H1 (cell line): ENCODE measurements at regions not wholly inside any gene's neighbourhood (a gene's known extent, or its start where the extent isn't known, plus 50 kb on each side); places are given as distances from the start of the nearest gene placed in this dataset.

ENCODE experiments used
- CTCF ChIA-PET: fragments of 300-600 bp; sonication (Branson Sonifier 250); formaldehyde crosslinking; loops from one replicate; lab custom pipeline; 2021; ENCODE audit not compliant: partially characterized antibody; lab: Charles Lee
- POLR2A ChIA-PET: fragments of 300-600 bp; sonication (Branson Sonifier 250); formaldehyde crosslinking; loops from one replicate; lab custom pipeline; 2021; ENCODE audit warnings: inconsistent platforms; ENCODE audit not compliant: partially characterized antibody; lab: Charles Lee
- DNase-seq, 2 experiments: peaks; one replicate each; pipeline versions ENCODE4 v3.0.0 to v3.0.0-alpha.2; 2010 to 2022; ENCODE audit warnings: low spot score in 2 of 2, low read depth in 1 of 2, mixed read lengths in 1 of 2
- FAIRE-seq: peaks from 2 replicates; lab custom pipeline; 2011; peaks lifted over from hg19 to GRCh38; lab: Jason Lieb, UNC
- H2AFZ ChIP-seq: 2 replicates; pipeline ENCODE4 v1.8.1; 2012; ENCODE audit warnings: low read length, inconsistent platforms
- H2AK5ac ChIP-seq: 2 replicates; pipeline ENCODE4 v1.6.1; 2013; ENCODE audit warnings: low read depth, low read length
- H2BK120ac ChIP-seq: replicated peaks from 2 replicates; pipeline ENCODE3; 2013; ENCODE audit warnings: low read depth, low read length, inconsistent platforms
- H2BK12ac ChIP-seq: 2 replicates; pipeline ENCODE4 v1.6.1; 2013; ENCODE audit warnings: low read depth, low read length
- H2BK15ac ChIP-seq: 2 replicates; pipeline ENCODE4 v1.6.1; 2013; ENCODE audit warnings: low read length
- H2BK20ac ChIP-seq: 2 replicates; pipeline ENCODE4 v1.6.1; 2013; ENCODE audit warnings: low read length
- H2BK5ac ChIP-seq: 2 replicates; pipeline ENCODE4 v1.6.1; 2013; ENCODE audit warnings: low read depth, low read length
- H3K14ac ChIP-seq: 2 replicates; pipeline ENCODE4 v1.6.1; 2013; ENCODE audit warnings: inconsistent platforms; ENCODE audit not compliant: insufficient read length
- H3K18ac ChIP-seq: 2 replicates; pipeline ENCODE4 v1.6.1; 2013; ENCODE audit warnings: low read length; ENCODE audit errors: extremely low read depth
- H3K23ac ChIP-seq: 2 replicates; pipeline ENCODE4 v1.6.1; 2013; ENCODE audit warnings: inconsistent platforms; ENCODE audit not compliant: insufficient read length
- H3K23me2 ChIP-seq: 2 replicates; pipeline ENCODE4 v1.6.1; 2013; ENCODE audit warnings: low read depth, low read length
- H3K27ac ChIP-seq: 2 replicates; pipeline ENCODE4 v1.6.1; 2011; ENCODE audit warnings: low read depth, low read length, inconsistent platforms
- H3K27me3 ChIP-seq, 4 experiments: replicated peaks in 1 of 4; 1 replicate in 1 of 4; 2 replicates in 3 of 4; pipeline versions ENCODE4 v1.6.1 to v1.8.1; 2011 to 2013; ENCODE audit warnings: low read length in 3 of 4, mild to moderate bottlenecking in 3 of 4, inconsistent platforms in 2 of 4, mixed read lengths in 2 of 4, moderate library complexity in 1 of 4; ENCODE audit not compliant: control insufficient read depth in 3 of 4, insufficient read depth in 3 of 4; ENCODE audit errors: extremely low read depth in 1 of 4
- H3K36me3 ChIP-seq, 4 experiments: 2 replicates each; pipeline versions ENCODE4 v1.6.1 to v1.8.1; 2011 to 2013; ENCODE audit warnings: mild to moderate bottlenecking in 4 of 4, low read length in 3 of 4, moderate library complexity in 2 of 4, control low read depth in 1 of 4, inconsistent platforms in 1 of 4; ENCODE audit not compliant: insufficient read depth in 4 of 4, control insufficient read depth in 2 of 4
- H3K4ac ChIP-seq: replicated peaks from 2 replicates; pipeline ENCODE3; 2013; ENCODE audit warnings: low read length, low read depth, mixed read lengths, inconsistent platforms; ENCODE audit not compliant: insufficient read length
- H3K4me1 ChIP-seq, 4 experiments: replicated peaks in 1 of 4; 1 replicate in 1 of 4; 2 replicates in 3 of 4; pipeline versions ENCODE4 v1.6.1 to v1.8.1; 2011 to 2013; ENCODE audit warnings: low read length in 3 of 4, inconsistent platforms in 2 of 4, mixed read lengths in 1 of 4; ENCODE audit not compliant: insufficient read depth in 4 of 4, control insufficient read depth in 3 of 4
- H3K4me2 ChIP-seq, 2 experiments: 2 replicates each; pipeline versions ENCODE4 v1.6.1 to v1.8.1; 2011 to 2013; ENCODE audit warnings: low read depth in 2 of 2, low read length in 2 of 2, control low read depth in 1 of 2, inconsistent platforms in 1 of 2, mild to moderate bottlenecking in 1 of 2; ENCODE audit not compliant: insufficient read depth in 1 of 2
- H3K4me3 ChIP-seq, 4 experiments: fragments of 200-600, 300-600 bp in 1 of 4; sonication (generic), shearing (Covaris generic), sonication (Bioruptor Twin) in 1 of 4; 2 replicates each; pipeline versions ENCODE4 v1.5.1 to v1.8.1; 2011 to 2016; ENCODE audit warnings: low read length in 4 of 4, low read depth in 3 of 4, control low read depth in 2 of 4, inconsistent platforms in 2 of 4, mild to moderate bottlenecking in 2 of 4, mixed read lengths in 1 of 4, moderate library complexity in 1 of 4; ENCODE audit not compliant: insufficient read depth in 2 of 4; ENCODE audit errors: extremely low read depth in 1 of 4
- H3K56ac ChIP-seq: replicated peaks from 2 replicates; pipeline ENCODE3; 2013; ENCODE audit warnings: low read depth, mild to moderate bottlenecking, mixed read lengths, low read length, inconsistent platforms; ENCODE audit not compliant: insufficient read length
- H3K79me1 ChIP-seq: 2 replicates; pipeline ENCODE4 v1.6.1; 2013; ENCODE audit warnings: low read depth, low read length, control low read depth
- H3K79me2 ChIP-seq, 2 experiments: 2 replicates each; pipeline versions ENCODE4 v1.6.1 to v1.8.1; 2012 to 2013; ENCODE audit warnings: low read length in 2 of 2, mild to moderate bottlenecking in 2 of 2, inconsistent platforms in 1 of 2; ENCODE audit not compliant: insufficient read depth in 2 of 2, control insufficient read depth in 1 of 2
- H3K9ac ChIP-seq, 4 experiments: replicated peaks in 1 of 4; 1 replicate in 1 of 4; 2 replicates in 3 of 4; pipeline versions ENCODE4 v1.6.1 to v1.8.1; 2011 to 2013; ENCODE audit warnings: low read depth in 3 of 4, low read length in 3 of 4, control low read depth in 2 of 4, mild to moderate bottlenecking in 2 of 4, moderate library complexity in 2 of 4, inconsistent platforms in 1 of 4; ENCODE audit errors: extremely low read depth in 1 of 4
- H3K9me3 ChIP-seq, 2 experiments: 2 replicates each; pipeline versions ENCODE4 v1.6.1 to v1.8.1; 2012 to 2013; ENCODE audit warnings: mild to moderate bottlenecking in 2 of 2, moderate library complexity in 2 of 2, control low read depth in 1 of 2, inconsistent platforms in 1 of 2, low read depth in 1 of 2, low read length in 1 of 2, mixed read lengths in 1 of 2; ENCODE audit not compliant: insufficient read depth in 2 of 2
- H4K20me1 ChIP-seq, 2 experiments: replicated peaks in 1 of 2; 2 replicates each; pipeline versions ENCODE3 to v1.8.1; 2011 to 2013; ENCODE audit warnings: inconsistent platforms in 2 of 2, low read length in 2 of 2, mild to moderate bottlenecking in 1 of 2; ENCODE audit not compliant: insufficient read depth in 2 of 2, control insufficient read depth in 1 of 2
- H4K5ac ChIP-seq: 2 replicates; pipeline ENCODE4 v1.6.1; 2013; ENCODE audit warnings: low read length, low read depth, mixed read lengths, inconsistent platforms; ENCODE audit not compliant: insufficient read length
- H4K8ac ChIP-seq: 2 replicates; pipeline ENCODE4 v1.8.0; 2013; ENCODE audit warnings: mild to moderate bottlenecking, moderate library complexity, low read length, inconsistent platforms; ENCODE audit not compliant: insufficient read depth; ENCODE audit errors: extremely low read depth
- H4K91ac ChIP-seq: replicated peaks from 2 replicates; pipeline ENCODE3; 2013; ENCODE audit warnings: low read length, mixed read lengths, inconsistent platforms; ENCODE audit not compliant: insufficient read length
- MAFK ChIP-seq: IDR thresholded peaks from 2 replicates; pipeline ENCODE4 v1.6.1; 2012; ENCODE audit warnings: low read depth, mild to moderate bottlenecking, improper control_type of control experiment, low read length
- WGBS, 2 experiments: shearing (Covaris generic) in 1 of 2; methylation state at CpG; one replicate each; pipeline versions ENCODE4 v1.1.6 to v1.1.7; 2013 to 2015; ENCODE audit warnings: low lambda C conversion rate in 2 of 2, mixed read lengths in 2 of 2, inconsistent platforms in 1 of 2, low coverage in 1 of 2, missing lambda C conversion rate in 1 of 2; ENCODE audit not compliant: insufficient replicate concordance in 2 of 2, insufficient coverage in 1 of 2, insufficient read length in 1 of 2; ENCODE audit errors: extremely low coverage in 1 of 2, missing lambda C conversion rate in 1 of 2; 5-methylcytosine and 5-hydroxymethylcytosine counted together

DNA sequence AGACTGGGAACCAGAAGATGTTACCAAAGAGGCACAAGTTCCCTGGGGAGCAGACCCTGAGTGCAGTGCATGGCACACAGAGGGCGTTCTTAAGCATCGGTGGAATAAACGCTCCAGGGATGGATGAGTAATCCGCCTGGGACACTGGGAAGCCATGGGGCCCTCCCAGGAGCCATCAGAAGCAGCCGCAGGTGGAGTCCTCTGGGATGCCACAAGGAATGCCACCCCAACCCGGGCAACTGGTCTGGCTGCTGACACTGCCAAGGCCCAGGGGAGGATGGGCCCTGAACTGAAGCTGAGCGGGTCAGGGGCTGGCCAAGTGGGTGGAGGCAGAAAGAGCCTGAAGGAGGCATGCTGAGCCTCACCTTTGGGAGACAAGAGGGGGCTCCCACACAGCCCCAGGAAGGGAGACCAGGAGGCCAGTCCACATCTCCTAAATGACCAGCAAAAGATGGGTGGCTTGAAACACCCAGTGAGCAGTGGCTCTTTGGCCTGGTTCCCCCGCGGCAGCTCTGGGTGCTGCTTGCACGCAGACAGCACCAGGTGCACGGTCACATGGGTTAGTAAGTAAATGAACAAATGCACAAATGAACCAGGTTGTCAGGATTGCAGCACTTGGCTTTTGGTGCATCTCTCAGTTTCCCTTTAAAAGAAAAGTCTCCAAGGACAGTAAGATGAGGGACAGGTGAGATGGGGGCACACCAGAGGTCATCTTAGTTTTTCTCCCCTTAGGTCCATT, 141.3 kb upstream of the ZMIZ1 start:
- Histone ChIP-seq H2BK15ac (no peak overlapping the region), H3K23me2 (no peaks in the 10 kb centered on the region), H2BK5ac (no peak overlapping the region), H3K79me2 (no peaks in the 10 kb centered on the region), H3K36me3 (no peaks in the 10 kb centered on the region), H3K23ac (no peak overlapping the region), H3K9me3 (no peaks in the 10 kb centered on the region), H3K79me1 (no peaks in the 10 kb centered on the region), H4K91ac (no peak overlapping the region), H2AK5ac (no peak overlapping the region), H2BK120ac (no peak overlapping the region), H3K4me3 (no peak overlapping the region), H2BK20ac (no peak overlapping the region), H2BK12ac (no peak overlapping the region), H4K5ac (no peak overlapping the region), H3K27ac (no peak overlapping the region), H3K14ac (no peak overlapping the region), H4K20me1 (no peaks in the 10 kb centered on the region), H2AFZ (no peak overlapping the region), H3K27me3 (no peaks in the 10 kb centered on the region; a peak in 3 of 7 replicates), H3K9ac (no peak overlapping the region), H3K4ac (no peak overlapping the region), H3K18ac (no peak overlapping the region), H3K4me1 (peaks cover 2 to 13% (median 5%) of the 10 kb centered on the region in 4 experiments; a peak in 4 of 7 replicates), H4K8ac (0 out of 2 replicates have a peak overlapping the region, but pooled peaks have one; percentile 20), H3K4me2 (no peak overlapping the region), H3K56ac (no peak overlapping the region)
- TF ChIP-seq MAFK: no peak
- WGBS, 2 experiments: 81% methylated on average over 7 of the region's 11 CpGs; no CpG with 5 or more reads in 1 of the 2 experiments
- no peak for FAIRE-seq
- CTCF ChIA-PET: interaction anchor here (1.1 kb wide), 1 partner anchor 9 kb away, joined by 3 read pairs; no protein-coding TSS in a partner anchor
- DNase-seq: no peak
- POLR2A ChIA-PET: no interaction called here
